ENCODE measurements at regions not wholly inside any gene's neighbourhood (a gene's known extent, or its start where the extent isn't known, plus 50 kb on each side); places are given as distances from the start of the nearest gene placed in this dataset.

DNA sequence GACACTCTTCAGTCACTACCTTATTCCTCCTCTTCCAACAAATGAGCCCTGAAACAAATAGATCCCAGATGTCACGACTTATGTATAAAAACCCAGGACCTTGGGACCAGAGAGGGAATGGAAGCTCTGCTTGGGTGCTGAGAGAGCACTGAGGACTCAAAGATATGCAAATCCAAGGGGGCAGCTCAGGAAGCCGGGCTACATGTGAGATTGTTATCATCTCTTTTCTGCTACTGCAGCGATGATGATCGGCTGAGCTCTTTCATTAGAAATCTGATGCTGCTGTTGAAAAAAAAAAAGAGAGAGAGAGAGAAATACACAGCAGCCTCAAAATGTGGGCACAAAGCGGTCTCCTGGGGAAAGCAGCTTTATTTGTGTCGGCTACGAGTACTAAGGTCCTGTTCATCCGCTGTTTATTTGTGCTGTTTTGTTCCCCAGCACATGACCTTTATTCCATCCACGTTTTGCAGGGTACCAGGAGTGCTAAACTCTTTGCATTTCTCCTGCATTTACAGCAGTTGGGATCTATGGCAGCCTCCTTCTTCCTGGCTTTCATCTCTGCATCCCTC lies 120.2 kb downstream of the TRIM29 start:
- no peak for DNase-seq (ENCODE audit: low spot score)
- no peak for FAIRE-seq

DNA sequence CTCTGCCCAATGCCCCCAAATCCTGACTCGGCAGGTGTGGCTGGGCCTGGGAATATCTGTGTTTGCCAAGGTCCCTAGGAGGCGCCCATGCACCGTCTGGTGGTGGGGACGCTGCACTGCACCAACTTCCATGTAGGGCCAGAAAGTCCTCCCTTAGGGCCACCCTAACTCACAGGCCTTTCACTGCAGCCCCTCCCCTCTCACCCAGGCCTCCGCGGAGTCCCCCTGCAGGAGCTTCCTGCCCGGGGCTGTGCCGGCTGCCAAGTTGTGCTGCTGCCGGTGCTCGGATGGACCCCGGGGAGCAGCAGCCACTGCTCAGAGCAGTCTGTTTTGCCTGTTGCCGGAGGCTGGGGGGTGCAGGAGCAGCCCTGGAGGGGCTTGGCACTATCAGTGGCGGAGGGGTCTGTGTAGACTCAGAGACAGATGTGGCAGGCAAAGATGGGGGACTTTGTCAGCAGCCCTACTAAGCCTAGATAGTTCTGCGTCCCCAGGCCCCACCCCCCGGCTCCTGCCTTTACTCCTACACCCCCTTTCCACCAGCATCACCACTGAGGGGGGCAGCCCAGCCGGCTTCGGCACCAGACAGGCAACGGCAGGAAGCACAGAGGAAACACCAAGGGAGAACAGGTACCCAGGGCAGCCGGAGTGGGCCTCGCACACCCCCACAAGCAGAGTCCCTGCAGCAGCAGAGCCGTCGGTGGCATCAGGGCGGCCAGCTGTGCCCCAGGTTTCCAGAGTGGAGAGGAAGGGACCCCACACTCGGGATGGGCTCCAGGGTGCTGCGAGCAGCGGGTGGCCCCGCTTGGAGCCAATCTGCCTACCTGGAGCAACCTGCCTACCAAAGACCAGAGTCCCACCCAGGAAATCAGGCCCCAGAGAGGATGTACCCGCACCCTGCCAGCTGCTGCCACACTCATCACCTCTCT lies 124.3 kb downstream of the TRIM29 start:
- no peak for FAIRE-seq

DNA sequence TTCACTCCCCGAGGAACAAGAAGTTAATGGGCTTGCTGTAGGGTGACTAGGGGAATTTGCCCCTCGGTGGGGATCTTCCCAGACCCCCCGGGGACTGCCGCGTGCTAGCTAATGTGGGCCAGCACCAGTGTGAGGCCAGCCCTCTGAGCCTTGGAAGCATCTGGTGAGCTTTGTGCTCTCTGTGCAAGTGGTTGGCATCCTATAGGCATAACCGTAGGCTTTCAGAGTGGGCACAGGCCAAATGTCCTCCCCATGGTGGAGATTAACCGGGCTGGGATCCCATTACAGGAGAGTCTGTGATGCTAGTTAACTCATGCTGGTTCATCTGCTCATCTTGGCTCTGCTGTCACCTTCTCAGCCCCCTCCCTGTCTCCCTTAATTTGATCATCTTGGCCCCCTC lies 125.7 kb downstream of the TRIM29 start:
- FAIRE-seq (no peak), DNase-seq (ENCODE audit: low spot score) (no peak)

More for the DNA sequence above, 124.3 kb downstream of the TRIM29 start:
- DNase-seq (ENCODE audit: low spot score) = no peak

DNA sequence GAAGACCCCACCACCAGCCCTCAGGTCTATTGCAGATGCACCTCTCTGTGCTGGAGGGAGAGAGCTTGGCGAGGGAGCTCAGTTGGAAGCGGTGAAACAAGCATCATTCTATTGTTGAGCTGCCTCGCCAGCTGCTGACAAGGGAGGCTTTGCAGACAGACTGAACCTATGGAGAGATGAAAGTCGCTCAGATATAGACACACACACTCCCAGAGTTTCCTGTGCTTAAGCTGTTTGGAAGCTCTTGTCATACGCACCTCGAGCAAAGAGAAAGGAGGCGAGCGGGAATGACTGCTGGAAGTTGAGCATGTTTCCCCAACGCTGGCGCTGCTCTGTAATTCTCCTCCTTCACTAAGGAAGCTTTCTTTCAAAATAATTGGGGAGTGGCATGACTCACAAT lies 126.1 kb downstream of the TRIM29 start:
- DNase-seq (ENCODE audit: low spot score) (no peak), FAIRE-seq (no peak)

DNA sequence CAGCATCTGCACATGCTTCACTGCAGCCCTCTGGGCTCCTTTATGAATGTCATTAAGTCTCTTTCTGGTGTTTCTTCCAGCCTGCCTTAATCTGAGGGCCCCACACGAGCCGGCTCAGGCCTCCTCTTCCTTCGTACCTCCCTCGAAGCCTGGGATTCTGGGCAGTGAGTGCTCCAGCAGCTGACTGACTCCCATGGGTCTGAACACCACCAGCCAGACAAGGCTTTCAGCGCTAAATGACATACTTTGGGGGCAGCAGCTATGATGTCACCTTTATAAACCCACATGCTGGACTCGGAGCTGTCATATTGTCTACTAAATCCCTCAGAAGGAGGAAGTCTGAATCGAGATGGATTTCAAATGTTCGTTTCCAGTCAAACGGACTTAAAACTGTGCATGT lies 127.1 kb downstream of the TRIM29 start:
- no peak for DNase-seq (ENCODE audit: low spot score)
- FAIRE-seq = no peak

DNA sequence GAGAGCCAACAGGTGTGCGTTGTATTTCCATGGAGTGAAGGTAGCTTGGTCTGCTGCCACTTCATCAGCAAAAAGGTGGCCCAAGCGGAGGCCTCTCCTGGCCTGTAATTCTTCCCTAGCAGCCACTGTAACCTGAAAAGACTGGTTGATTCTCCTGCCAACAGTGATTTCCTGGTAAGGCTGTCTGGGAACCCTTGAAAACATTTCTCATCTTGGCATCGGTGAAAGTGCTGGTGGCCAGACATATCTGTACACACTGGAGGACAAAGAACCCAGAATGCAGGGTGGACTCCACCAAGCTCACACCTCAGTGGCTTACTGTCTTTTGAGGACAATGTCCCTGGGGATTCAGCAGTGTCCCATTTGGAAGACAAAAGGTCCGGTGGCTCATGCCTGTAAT lies 128.0 kb downstream of the TRIM29 start:
- DNase-seq (ENCODE audit: low spot score) (no peak), FAIRE-seq (no peak)

DNA sequence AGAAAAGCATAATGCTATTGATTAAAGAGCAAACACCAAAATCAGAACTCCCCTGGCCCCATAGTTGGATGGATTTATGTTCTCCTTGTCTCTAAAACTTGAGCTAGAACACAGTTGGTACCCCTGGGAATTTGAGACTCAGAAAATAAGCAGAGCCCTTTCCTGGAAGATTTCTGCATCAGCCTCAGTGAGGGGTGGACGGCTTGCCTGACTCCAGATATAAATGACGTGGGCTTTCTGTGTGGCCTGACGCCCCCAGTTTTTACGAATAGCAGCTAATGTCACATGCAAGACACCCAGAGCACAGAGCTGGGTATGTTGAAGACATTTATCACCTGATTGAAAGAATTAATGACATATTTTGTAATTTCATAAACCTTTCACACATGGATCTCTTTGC lies 130.8 kb downstream of the TRIM29 start:
- DNase-seq (ENCODE audit: low spot score) = no peak
- FAIRE-seq = no peak

DNA sequence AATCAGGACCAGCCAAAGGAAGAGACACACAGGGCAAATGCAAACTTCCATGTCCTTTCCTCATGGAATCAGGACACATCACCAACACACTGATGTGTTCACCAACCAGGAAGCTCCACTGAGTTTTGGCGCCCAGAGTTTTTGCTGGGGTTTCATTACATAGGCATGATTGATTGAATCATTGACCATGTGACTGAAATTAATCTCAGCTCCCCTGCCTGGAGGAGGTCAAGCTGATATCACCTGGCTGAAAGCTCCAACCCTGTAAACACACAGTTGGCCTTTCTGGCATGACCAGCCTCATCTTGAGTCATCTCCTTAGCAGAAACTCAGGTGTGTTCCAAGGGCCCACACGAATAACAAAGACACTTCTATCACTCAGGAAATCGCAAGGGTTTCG lies 133.2 kb downstream of the TRIM29 start:
- no peak for DNase-seq (ENCODE audit: low spot score)
- FAIRE-seq = no peak

DNA sequence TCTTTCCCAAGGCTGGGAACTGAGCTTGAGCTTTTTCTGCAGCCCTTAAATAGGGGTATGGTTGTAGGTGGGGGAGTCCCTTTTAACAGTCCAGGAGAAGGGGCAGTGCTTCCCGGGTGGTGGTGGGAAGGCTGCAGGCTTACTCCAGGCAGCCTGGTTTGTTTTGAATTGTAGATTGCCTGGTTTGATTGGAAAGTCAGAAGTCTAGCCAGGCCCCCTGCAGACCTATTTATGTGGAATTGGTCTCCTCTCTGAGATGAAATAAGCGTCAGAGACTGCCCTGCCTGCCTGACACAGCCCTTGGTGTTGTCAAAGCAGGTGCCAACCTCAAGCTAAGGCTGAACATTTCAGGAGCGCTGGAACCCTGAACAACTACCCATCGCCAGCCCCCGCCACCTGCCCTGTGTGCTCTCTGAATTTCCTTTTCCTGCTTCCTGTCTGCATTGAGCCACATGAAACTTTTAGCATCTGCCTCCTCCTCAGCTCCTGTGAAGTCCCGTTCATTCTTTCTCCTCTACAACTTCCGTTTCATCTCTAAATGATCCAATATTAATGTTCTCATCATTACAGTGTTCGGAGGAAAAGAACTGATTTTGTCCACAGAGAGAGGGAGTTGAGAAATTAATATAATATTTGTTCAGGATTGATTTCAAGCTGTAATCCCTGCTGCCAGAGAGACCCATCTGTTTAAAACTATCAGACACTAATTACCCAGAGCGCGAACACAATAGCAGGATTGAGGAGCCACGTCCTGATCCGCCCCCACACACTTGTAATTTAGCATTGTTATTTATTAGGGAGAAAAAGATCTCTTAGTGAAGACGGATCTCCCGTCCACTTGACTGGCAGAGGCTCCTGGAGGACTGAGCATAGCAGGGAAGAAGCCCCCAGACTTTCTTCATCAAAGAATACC lies 136.5 kb downstream of the TRIM29 start:
- DNase-seq (ENCODE audit: low spot score) (no peak), FAIRE-seq (no peak)

DNA sequence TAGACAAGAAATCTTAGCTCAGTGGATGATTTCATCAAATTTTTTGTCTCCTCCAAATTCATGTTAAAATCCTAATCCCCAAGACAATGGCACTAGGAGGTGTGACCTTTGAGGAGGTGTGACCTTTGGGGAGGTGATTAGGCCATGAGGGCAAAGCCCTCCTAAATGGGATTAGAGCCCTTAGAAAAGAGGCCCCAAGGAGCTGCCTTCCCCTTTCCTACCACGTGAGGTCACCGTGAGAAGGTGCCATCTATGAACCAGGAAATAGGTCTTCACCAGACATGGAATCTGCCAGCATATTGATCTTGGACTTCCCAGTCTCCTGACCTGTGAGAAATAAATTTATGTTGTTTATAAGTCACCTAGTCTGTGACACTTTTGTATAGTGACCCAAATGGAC lies 138.7 kb downstream of the TRIM29 start:
- FAIRE-seq = no peak
- no peak for DNase-seq (ENCODE audit: low spot score)

DNA sequence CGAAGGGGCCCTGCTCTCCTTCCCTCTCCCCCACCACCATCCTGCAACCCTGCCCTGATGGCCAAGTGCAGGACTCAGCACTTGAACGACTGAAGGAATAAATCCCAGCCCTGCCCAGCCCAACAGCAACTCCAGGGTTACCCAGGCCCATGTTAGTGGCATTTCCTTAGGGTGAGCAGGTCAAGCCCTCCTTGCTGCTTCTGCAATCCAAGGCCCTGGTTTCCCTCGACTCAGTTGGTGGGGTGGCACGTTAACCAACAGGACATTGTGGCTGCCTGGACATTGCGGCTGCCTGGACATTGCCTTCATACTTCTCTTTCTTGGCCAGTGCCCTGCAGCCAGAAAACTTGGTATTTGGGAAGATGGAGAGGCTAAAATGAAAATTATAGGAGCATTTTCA lies 141.4 kb downstream of the TRIM29 start:
- DNase-seq (ENCODE audit: low spot score) (no peak), FAIRE-seq (no peak)

DNA sequence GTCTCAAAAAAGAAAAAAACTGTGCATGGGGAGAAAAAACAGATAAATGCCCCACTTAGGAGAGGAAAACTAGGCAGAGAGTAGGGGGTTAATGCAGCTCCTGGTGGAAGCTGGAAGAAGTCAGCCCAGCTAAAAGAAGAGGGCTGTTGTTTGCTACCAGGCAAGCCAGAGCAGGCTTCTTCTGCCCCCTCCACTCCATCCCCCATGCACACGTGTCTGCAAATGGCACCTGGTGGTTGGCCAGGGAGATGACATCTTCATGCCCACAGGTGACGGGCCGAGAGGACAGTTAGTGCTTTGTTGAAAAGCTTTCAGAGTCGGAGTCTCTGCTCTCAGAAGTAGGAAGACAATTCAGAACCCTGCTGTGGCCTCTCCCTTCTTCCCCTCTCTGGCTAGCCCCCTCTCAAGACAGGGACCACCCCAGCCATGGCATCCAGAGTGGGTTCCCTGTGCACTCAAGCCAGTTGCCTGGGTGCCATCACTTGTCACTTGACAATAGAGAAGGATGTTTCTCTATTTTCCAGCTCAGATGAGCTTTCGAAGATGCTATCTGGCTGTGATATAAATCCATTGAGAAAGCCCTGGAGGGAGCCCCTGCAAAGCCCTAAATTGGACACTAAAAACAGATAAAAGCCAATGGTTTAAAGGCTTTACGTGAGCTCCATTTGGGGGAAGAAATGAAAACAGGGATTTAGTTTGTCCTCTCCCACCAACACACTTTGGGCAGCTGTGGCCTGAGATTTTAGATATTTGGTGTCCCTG lies 142.0 kb downstream of the TRIM29 start:
- no peak for DNase-seq (ENCODE audit: low spot score)
- FAIRE-seq = no peak

DNA sequence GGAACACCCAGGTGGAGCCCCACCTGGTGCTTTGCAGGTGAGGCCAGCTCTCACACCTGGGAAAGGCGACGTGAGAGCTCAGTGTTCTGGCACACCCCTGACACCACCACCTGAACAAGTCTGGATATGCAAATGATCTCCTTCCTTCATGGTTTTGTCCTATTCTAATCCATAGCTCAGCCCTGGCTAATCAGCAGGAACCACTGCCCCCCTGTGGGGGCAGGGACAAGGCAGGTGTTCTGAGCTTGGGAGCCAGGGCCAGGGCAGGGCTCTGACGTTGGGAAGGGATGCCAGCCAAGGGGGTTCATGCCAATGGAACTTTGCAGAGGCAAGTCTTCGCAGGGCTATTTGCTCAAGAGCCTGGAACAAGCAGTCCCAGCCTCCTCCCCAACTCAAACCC lies 144.2 kb downstream of the TRIM29 start:
- no peak for DNase-seq (ENCODE audit: low spot score)
- FAIRE-seq = no peak

DNA sequence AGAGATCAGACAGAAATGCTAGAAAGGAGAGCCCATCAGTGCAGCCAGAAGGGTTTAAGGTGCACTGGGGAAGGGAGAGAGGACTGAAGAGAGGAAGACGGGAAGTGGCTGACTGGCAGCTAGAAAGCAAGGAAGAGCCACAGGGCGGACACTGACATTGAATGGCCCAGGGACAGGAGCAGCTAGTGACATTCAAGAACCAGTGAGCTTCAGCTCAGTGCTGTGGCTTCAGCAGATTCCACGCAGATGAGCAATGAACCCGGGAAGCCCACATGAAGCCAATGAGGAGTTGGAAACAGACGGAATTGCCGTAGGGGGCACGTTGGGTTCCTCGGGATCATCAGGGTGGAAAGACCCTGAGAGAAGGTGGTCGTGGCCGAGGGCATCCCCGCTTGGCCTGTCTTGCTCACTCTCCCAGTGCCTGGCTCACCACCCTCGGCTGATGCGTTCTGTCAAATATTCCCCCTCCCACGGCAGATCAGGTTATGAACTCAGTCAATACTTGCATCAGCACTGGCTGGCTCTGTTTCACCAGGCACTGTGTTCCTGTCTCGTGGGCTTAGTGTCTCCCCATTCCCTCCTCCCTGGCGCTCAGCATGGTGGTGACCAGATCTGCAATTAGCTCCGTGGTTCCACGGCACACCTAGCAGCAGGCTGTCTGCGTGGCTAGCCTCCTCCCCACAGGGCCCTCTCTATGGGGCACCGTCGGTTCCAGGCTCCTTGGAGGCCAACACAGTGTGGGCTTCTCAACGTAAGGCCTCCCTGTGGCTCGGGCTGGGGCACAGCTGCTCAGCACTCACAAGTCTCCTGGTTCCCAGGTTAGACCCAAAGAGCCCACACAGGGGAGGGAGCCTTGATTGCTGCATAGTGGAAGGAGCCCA lies 145.5 kb downstream of the TRIM29 start:
- no peak for DNase-seq (ENCODE audit: low spot score)
- FAIRE-seq = no peak

DNA sequence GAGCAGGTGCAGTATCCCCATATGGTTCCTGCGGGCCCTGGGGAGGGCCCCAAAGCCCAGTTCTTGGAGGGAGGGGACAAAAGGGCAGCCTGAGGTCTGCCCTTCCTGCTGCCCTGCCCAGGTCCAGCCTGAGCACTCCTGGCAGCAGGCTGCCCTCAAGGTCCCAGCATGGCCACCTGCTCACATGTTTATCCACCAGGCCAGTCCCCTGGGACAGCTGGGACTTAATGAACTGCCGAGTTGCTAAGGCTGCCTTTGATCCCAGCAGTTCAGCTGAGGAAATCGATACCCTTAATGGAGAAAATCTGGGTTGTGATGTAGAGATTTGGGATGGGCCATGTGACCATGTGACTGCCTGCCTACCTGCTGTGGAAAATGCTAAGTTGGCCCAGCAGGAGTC lies 146.2 kb downstream of the TRIM29 start:
- no peak for DNase-seq (ENCODE audit: low spot score)
- no peak for FAIRE-seq

DNA sequence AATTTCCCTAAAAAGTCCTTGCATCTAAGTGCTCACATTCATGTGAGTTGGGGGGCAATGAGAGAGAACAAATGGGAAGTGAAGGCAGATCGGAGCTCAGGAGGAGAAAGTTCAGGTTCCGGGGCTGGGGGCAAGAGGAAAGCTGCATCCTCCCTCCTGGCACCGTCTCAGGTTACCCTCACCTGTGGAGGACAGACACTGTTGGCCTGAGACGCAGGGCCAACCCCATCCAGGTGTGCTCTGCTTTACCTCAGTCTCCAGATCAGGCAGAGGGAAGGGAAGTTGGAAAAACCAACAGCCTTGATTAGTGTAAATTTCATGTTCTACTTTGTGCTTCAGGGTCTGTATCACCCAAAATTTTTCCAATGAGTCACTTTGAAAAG lies 146.9 kb downstream of the TRIM29 start:
- DNase-seq (ENCODE audit: low spot score) (no peak), FAIRE-seq (no peak)

DNA sequence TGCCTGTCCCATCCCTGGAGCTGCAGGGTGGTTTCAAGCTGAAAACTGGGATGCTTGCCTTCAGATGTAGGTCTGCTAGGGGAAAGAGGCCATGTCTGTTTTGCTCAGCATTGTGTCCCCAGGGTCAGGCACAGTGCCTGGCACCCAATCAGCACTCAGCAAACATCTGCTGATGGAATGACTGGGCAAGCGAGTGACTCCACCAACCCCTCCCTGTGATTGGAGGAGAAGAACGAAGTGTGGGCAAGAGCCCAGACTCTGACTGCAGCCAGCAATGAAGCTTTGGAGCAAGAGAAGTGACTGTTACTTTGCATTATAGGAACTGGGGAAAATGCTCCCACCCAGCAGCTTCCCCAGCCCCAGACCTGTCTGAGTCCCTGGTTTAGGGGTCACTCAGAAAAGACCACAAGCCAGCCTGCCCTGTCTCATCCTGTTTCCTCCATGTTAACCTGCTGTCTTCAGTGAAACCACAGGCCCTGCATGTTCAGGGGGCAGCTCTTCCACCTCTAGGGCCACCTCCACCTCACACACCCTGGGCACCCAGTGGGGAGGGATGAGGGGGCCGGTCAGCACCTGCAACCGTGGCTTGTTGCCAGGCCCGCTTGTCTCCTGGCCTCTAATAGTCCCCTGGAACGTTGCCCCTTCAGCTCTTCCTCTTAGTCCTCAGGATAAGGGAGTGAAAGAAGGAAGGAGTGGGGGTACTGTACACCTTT lies 147.4 kb downstream of the TRIM29 start:
- FAIRE-seq = no peak
- DNase-seq (ENCODE audit: low spot score) = no peak

DNA sequence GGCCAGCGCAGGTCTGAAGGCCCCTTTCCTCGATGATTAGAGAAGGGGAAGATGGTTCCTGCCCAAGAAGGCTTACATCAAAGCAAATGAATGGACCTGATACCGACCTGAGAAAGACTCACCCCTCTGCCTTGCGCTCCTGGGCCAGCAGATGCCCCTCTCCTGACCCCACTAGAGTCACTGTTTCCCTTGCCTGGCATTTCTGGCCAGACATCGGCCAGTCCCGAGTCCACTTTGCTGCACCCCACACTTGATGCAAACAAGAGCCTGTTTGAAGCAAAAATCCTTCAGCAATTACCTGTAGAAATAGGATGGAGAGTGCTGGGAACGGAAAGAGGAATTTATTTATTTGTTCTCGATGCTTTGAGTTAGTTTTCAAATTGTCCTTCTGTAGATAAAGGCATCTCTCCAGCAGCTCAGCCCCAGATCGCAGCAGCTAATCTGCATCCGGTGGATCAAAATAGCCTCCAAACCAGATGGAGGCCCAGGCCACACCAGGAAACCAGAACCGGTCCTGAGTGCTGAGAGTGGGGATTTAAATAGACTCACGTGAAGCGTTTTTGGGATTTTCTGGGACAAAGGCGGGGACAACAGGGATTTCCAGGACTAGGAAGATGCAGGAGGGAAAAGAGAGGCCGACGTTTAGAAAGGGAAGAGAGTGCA lies 148.6 kb downstream of the TRIM29 start:
- FAIRE-seq = no peak
- DNase-seq (ENCODE audit: low spot score) = no peak

DNA sequence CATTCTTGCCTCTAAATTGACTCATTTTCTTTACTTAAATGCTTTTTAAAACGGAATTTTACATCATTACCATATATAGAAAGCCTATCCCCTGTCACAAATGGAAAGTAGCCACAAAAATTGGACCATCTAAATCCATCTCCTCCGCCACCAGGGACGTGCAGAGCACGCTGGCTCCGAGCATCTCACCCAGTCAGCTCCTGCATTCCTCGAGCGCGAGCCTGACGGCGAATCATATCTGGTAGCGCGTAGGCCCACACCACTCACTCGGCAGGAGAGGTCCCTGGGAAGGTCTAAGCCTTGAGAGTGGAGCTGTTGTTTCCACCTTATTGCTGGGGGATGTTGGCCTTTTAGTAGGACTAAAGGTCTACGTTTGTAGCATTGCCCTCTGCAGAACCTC lies 152.4 kb downstream of the TRIM29 start:
- FAIRE-seq = no peak
- DNase-seq (ENCODE audit: low spot score) = no peak

Data from RCC 7860 (cell line).